IMR-90 (cell line): ENCODE measurements at regions not wholly inside any gene's neighbourhood (a gene's known extent, or its start where the extent isn't known, plus 50 kb on each side); places are given as distances from the start of the nearest gene placed in this dataset.

Experiments used
- ATAC-seq: fragments of 200-7000 bp; cut with Tn5 transposase; 2 replicates; pipeline ENCODE4 v1.9.1; 2020; ENCODE audit warnings: low read depth, mild to moderate bottlenecking, moderate library complexity
- BruUV-seq: library from RNA; stranded (reverse); fragments of 400-500 nt; replicated peaks from 2 replicates; lab custom pipeline; 2021; lab: Mats Ljungman, UMichigan
- CTCF ChIA-PET: fragments of 300-600 bp; formaldehyde crosslinking; extraction: SDS; loops from one replicate; lab custom pipeline; 2021; ENCODE audit warnings: antibody characterized with exemption; lab: Yijun Ruan, JAX
- POLR2A ChIA-PET: fragments of 300-600 bp; sonication (Branson Sonifier 250); formaldehyde crosslinking; loops from one replicate; lab custom pipeline; 2022; ENCODE audit warnings: antibody characterized with exemption; ENCODE audit not compliant: unreplicated experiment; lab: Charles Lee
- DNase-seq: peaks from one replicate; pipeline ENCODE4 v3.0.0; 2013
- H2AFZ ChIP-seq: replicated peaks from 2 replicates; pipeline ENCODE3; 2013; ENCODE audit warnings: low read length, mild to moderate bottlenecking; ENCODE audit not compliant: poor library complexity
- H2AK5ac ChIP-seq: 2 replicates; pipeline ENCODE4 v1.6.1; 2013; ENCODE audit warnings: low read depth, low read length, inconsistent platforms
- H2AK9ac ChIP-seq: replicated peaks from 2 replicates; pipeline ENCODE3; 2013; ENCODE audit warnings: mild to moderate bottlenecking, low read depth, low read length, moderate library complexity; ENCODE audit not compliant: poor library complexity
- H2BK120ac ChIP-seq: 2 replicates; pipeline ENCODE4 v1.6.1; 2013; ENCODE audit warnings: low read depth, low read length, inconsistent platforms
- H2BK15ac ChIP-seq: 3 replicates; pipeline ENCODE4 v1.6.1; 2013; ENCODE audit warnings: low read depth, low read length, inconsistent platforms
- H2BK20ac ChIP-seq: 2 replicates; pipeline ENCODE4 v1.6.1; 2013; ENCODE audit warnings: low read depth, mild to moderate bottlenecking, inconsistent platforms, low read length, moderate library complexity
- H2BK5ac ChIP-seq: 2 replicates; pipeline ENCODE4 v1.6.1; 2013; ENCODE audit warnings: mild to moderate bottlenecking, low read depth, low read length, inconsistent platforms; ENCODE audit not compliant: poor library complexity, severe bottlenecking
- H3K14ac ChIP-seq: replicated peaks from 2 replicates; pipeline ENCODE4 v1.6.1; 2013; ENCODE audit warnings: low read depth, low read length, inconsistent platforms
- H3K18ac ChIP-seq: 2 replicates; pipeline ENCODE4 v1.6.1; 2013; ENCODE audit warnings: low read depth, low read length, control low read depth
- H3K23ac ChIP-seq: 2 replicates; pipeline ENCODE4 v1.6.1; 2013; ENCODE audit warnings: low read depth, low read length, inconsistent platforms
- H3K27ac ChIP-seq: 2 replicates; pipeline ENCODE4 v1.5.1; 2013; ENCODE audit warnings: mild to moderate bottlenecking, control low read depth, low read length; ENCODE audit not compliant: insufficient read depth
- H3K27me3 ChIP-seq: 2 replicates; pipeline ENCODE4 v1.6.1; 2013; ENCODE audit warnings: low read length; ENCODE audit not compliant: control insufficient read depth, insufficient read depth
- H3K36me3 ChIP-seq: 2 replicates; pipeline ENCODE4 v1.6.1; 2013; ENCODE audit warnings: low read length, mixed read lengths; ENCODE audit not compliant: control insufficient read depth, insufficient read depth
- H3K4ac ChIP-seq: 2 replicates; pipeline ENCODE4 v1.6.1; 2013; ENCODE audit warnings: low read depth, low read length, inconsistent platforms
- H3K4me1 ChIP-seq: 2 replicates; pipeline ENCODE4 v1.6.1; 2013; ENCODE audit warnings: low read length, mixed read lengths; ENCODE audit not compliant: control insufficient read depth, insufficient read depth
- H3K4me2 ChIP-seq: 2 replicates; pipeline ENCODE4 v1.6.1; 2013; ENCODE audit warnings: low read depth, mild to moderate bottlenecking, control low read depth, low read length, moderate library complexity
- H3K4me3 ChIP-seq: 2 replicates; pipeline ENCODE4 v1.5.1; 2013; ENCODE audit warnings: low read depth, mild to moderate bottlenecking, control low read depth, low read length, moderate library complexity; ENCODE audit not compliant: insufficient read depth
- H3K56ac ChIP-seq: 2 replicates; pipeline ENCODE4 v1.6.1; 2013; ENCODE audit warnings: low read length, inconsistent platforms; ENCODE audit not compliant: insufficient read depth; ENCODE audit errors: extremely low read depth
- H3K79me1 ChIP-seq, 2 experiments: 2 replicates each; pipeline ENCODE4 v1.6.1; 2013; ENCODE audit warnings: low read length in 2 of 2, inconsistent platforms in 1 of 2, low read depth in 1 of 2
- H3K9ac ChIP-seq: 2 replicates; pipeline ENCODE4 v1.6.1; 2013; ENCODE audit warnings: low read depth, low read length, control low read depth
- H3K9me1 ChIP-seq: 2 replicates; pipeline ENCODE4 v1.6.1; 2013; ENCODE audit warnings: low read length, inconsistent platforms; ENCODE audit not compliant: insufficient read depth
- H3K9me3 ChIP-seq: 2 replicates; pipeline ENCODE4 v1.6.1; 2013; ENCODE audit warnings: low read length; ENCODE audit not compliant: control insufficient read depth, insufficient read depth
- H4K20me1 ChIP-seq: 2 replicates; pipeline ENCODE4 v1.6.1; 2013; ENCODE audit warnings: low read length, inconsistent platforms; ENCODE audit not compliant: insufficient read depth
- H4K5ac ChIP-seq: 2 replicates; pipeline ENCODE4 v1.6.1; 2013; ENCODE audit warnings: mild to moderate bottlenecking, low read depth, low read length, control low read depth
- H4K8ac ChIP-seq, 2 experiments: 2 replicates each; pipeline ENCODE4 v1.6.1; 2013; ENCODE audit warnings: low read depth in 2 of 2, low read length in 2 of 2, control low read depth in 1 of 2, inconsistent platforms in 1 of 2
- H4K91ac ChIP-seq: 2 replicates; pipeline ENCODE4 v1.6.1; 2013; ENCODE audit warnings: low read depth, low read length, inconsistent platforms; ENCODE audit not compliant: insufficient read depth
- CEBPB ChIP-seq: IDR thresholded peaks from 2 replicates; pipeline ENCODE4 v1.6.1; 2012; ENCODE audit warnings: low read depth, low read length, improper control_type of control experiment
- FOS ChIP-seq: fragments of 150-350 bp; IDR thresholded peaks from 2 replicates; pipeline ENCODE4 v1.6.1; 2016; ENCODE audit warnings: low read depth, low read length
- MAFK ChIP-seq: IDR thresholded peaks from 2 replicates; pipeline ENCODE4 v1.6.1; 2012; ENCODE audit warnings: low read depth, low read length, improper control_type of control experiment
- MAZ ChIP-seq: IDR thresholded peaks from 2 replicates; pipeline ENCODE4 v1.6.1; 2012; ENCODE audit warnings: low read depth, mild to moderate bottlenecking, low read length, improper control_type of control experiment, moderate library complexity, borderline replicate concordance
- MXI1 ChIP-seq: IDR thresholded peaks from 2 replicates; pipeline ENCODE4 v1.6.1; 2012; ENCODE audit warnings: low read depth, mild to moderate bottlenecking, low read length, moderate library complexity, borderline replicate concordance
- POLR2A ChIP-seq: IDR thresholded peaks from 2 replicates; pipeline ENCODE4 v1.6.1; 2012; ENCODE audit warnings: mild to moderate bottlenecking, low read depth, low read length
- RFX5 ChIP-seq: IDR thresholded peaks from 2 replicates; pipeline ENCODE4 v1.8.0; 2012; ENCODE audit warnings: low read depth, mild to moderate bottlenecking, low read length, moderate library complexity
- SMC3 ChIP-seq: fragments of 150-350 bp; IDR thresholded peaks from 2 replicates; pipeline ENCODE4 v1.6.1; 2016; ENCODE audit warnings: low read depth, mild to moderate bottlenecking, antibody characterized with exemption, low read length, moderate library complexity
- WGBS, 2 experiments: methylation state at CpG; one replicate each; pipeline versions ENCODE4 v1.1.5 to v1.1.7; 2013; ENCODE audit warnings: missing lambda C conversion rate in 2 of 2; ENCODE audit not compliant: insufficient read length in 1 of 2; ENCODE audit errors: extremely low coverage in 2 of 2; 5-methylcytosine and 5-hydroxymethylcytosine counted together
- dilution Hi-C: fragments of 300-500 bp; cut with HindIII; formaldehyde crosslinking; loops from one replicate; pipeline ENCODE4 v1.14.3; 2018; ENCODE audit warnings: low sequenced_read_pairs; ENCODE audit not compliant: unreplicated experiment
- in situ Hi-C: fragments of 300-500 bp; cut with MboI; formaldehyde crosslinking; loops from 3 replicates; pipeline ENCODE4 v1.14.3; 2019; ENCODE audit warnings: low sequenced_read_pairs, inconsistent platforms, mixed read lengths
- intact Hi-C: fragments of 100-400 bp; cut with micrococcal nuclease; formaldehyde crosslinking; loops from 2 replicates; pipeline ENCODE4 v1.10.0; 2022
- TF ChIP-seq, protein P1 (sequence below): fragments of 150-350 bp; IDR thresholded peaks from 2 replicates; pipeline ENCODE4 v1.6.1; 2016; ENCODE audit warnings: low read depth, mild to moderate bottlenecking, low read length, moderate library complexity, borderline replicate concordance

DNA sequence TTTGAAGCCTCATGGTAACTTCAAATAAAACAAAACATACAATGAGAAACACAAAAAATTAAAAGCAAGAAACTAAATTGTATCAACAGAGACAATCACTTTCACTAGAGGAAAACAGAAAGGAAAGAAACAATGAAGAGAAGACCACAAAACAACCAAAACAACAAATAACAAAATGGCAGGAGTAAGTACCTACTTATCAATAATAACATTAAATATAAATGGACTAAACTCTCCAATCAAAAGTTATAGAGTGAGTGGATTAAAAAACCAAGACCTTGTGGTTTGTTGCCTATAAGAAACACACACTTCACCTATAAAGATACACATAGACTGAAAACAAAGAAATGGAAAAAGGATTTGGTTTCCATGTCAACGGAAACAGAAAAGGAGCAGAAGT, 830.1 kb upstream of the TMEFF2 start:
- Histone ChIP-seq H3K79me1 (no peaks in the 10 kb centered on the region), H3K4me2 (no peak overlapping the region), H3K4me3 (no peak overlapping the region), H4K20me1 (no peaks in the 10 kb centered on the region), H2BK15ac (no peak overlapping the region), H2BK20ac (no peak overlapping the region), H3K36me3 (no peaks in the 10 kb centered on the region), H3K23ac (no peak overlapping the region), H3K14ac (no peak overlapping the region), H2BK120ac (no peak overlapping the region), H2AFZ (no peak overlapping the region), H2BK5ac (no peak overlapping the region), H3K9ac (no peak overlapping the region), H3K9me3 (0 out of 2 replicates have a peak, but pooled peaks cover 2% of the 10 kb centered on the region), H3K4ac (no peak overlapping the region), H4K5ac (no peak overlapping the region), H3K27ac (no peak overlapping the region), H2AK5ac (no peak overlapping the region), H3K9me1 (no peaks in the 10 kb centered on the region), H4K8ac (no peak overlapping the region), H3K4me1 (no peaks in the 10 kb centered on the region), H3K56ac (no peak overlapping the region), H4K91ac (no peak overlapping the region), H2AK9ac (no peak overlapping the region), H3K18ac (no peak overlapping the region), H3K27me3 (no peaks in the 10 kb centered on the region)
- in situ Hi-C loops = no loop called here
- DNase-seq (no peak), ATAC-seq (no peak)
- POLR2A ChIA-PET = no interaction called here
- TF ChIP-seq MAZ (no peak), CEBPB (no peak), MAFK (no peak), RFX5 (no peak), MXI1 (no peak), SMC3 (no peak), POLR2A (no peak), FOS (no peak)
- TF ChIP-seq, protein P1, sequence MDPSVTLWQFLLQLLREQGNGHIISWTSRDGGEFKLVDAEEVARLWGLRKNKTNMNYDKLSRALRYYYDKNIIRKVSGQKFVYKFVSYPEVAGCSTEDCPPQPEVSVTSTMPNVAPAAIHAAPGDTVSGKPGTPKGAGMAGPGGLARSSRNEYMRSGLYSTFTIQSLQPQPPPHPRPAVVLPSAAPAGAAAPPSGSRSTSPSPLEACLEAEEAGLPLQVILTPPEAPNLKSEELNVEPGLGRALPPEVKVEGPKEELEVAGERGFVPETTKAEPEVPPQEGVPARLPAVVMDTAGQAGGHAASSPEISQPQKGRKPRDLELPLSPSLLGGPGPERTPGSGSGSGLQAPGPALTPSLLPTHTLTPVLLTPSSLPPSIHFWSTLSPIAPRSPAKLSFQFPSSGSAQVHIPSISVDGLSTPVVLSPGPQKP = no peak
- dilution Hi-C loops = no loop called here
- intact Hi-C loops = no loop called here
- no TSS peak for BruUV-seq
- no CpG with 5 or more reads among the region's 1 CpG for WGBS, 2 experiments
- CTCF ChIA-PET = no interaction called here
